ENCODE measurements at regions not wholly inside any gene's neighbourhood (a gene's known extent, or its start where the extent isn't known, plus 50 kb on each side); places are given as distances from the start of the nearest gene placed in this dataset.
"Not testable (repeated sequence)": the region's sequence is repeated elsewhere in the genome, so short reads cannot be mapped to it uniquely, and the experiment has no call there.

GRCh38 chr12:58009405-58010195 is 68.2 kb downstream of the ATP23 start:
- no peak for DNase-seq

- no peak for DNase-seq
Observed at GRCh38 chr12:58011676-58012075, 70.3 kb downstream of the ATP23 start.

GRCh38 chr12:58022379-58023020 is 81.1 kb downstream of the ATP23 start:
- not testable (repeated sequence) for DNase-seq

- DNase-seq: no peak
Observed at GRCh38 chr12:58025431-58025830, 84.1 kb downstream of the ATP23 start.

- no peak for DNase-seq
Observed at GRCh38 chr12:58026426-58026825, 85.1 kb downstream of the ATP23 start.

- no peak for DNase-seq
Observed at GRCh38 chr12:58026897-58027891, 85.8 kb downstream of the ATP23 start.

GRCh38 chr12:58028294-58028693 is 86.9 kb downstream of the ATP23 start:
- no peak for DNase-seq

- DNase-seq: no peak
Observed at GRCh38 chr12:58029260-58029659, 87.9 kb downstream of the ATP23 start.

- no peak for DNase-seq
Observed at GRCh38 chr12:58030566-58031279, 89.4 kb downstream of the ATP23 start.

GRCh38 chr12:58032156-58032555 is 90.8 kb downstream of the ATP23 start:
- DNase-seq: no peak

GRCh38 chr12:58033831-58034230 is 92.5 kb downstream of the ATP23 start:
- DNase-seq: no peak

- DNase-seq: no peak
Observed at GRCh38 chr12:58034311-58034710, 92.9 kb downstream of the ATP23 start.

GRCh38 chr12:58034712-58035111 is 93.3 kb downstream of the ATP23 start:
- DNase-seq: no peak

- no peak for DNase-seq
Observed at GRCh38 chr12:58041441-58041840, 100.1 kb downstream of the ATP23 start.

- no peak for DNase-seq
Observed at GRCh38 chr12:58044966-58045365, 103.6 kb downstream of the ATP23 start.

GRCh38 chr12:58046271-58046670 is 104.9 kb downstream of the ATP23 start:
- no peak for DNase-seq

- DNase-seq: no peak
Observed at GRCh38 chr12:58051378-58051777, 110.0 kb downstream of the ATP23 start.

GRCh38 chr12:58064666-58065065 is 123.3 kb downstream of the ATP23 start:
- no peak for DNase-seq

- DNase-seq: no peak
Observed at GRCh38 chr12:58066296-58066695, 124.9 kb downstream of the ATP23 start.

- no peak for DNase-seq
Observed at GRCh38 chr12:58067610-58068387, 126.4 kb downstream of the ATP23 start.

GRCh38 chr12:58068706-58069105 is 127.3 kb downstream of the ATP23 start:
- DNase-seq: no peak
